ENCODE measurements at regions not wholly inside any gene's neighbourhood (a gene's known extent, or its start where the extent isn't known, plus 50 kb on each side); places are given as distances from the start of the nearest gene placed in this dataset.
"Not testable (repeated sequence)": the region's sequence is repeated elsewhere in the genome, so short reads cannot be mapped to it uniquely, and the experiment has no call there.

GRCh38 chr3:110588906-110589305, 482.7 kb upstream of the NECTIN3 start:
- no peak for ATAC-seq
- H3K4me1 Mint-ChIP-seq (ENCODE audit: low read depth in 2 of 2): no peaks in the 10 kb centered on the region
- H3K27ac Mint-ChIP-seq: no peak overlapping the region
- H3K36me3 Mint-ChIP-seq: no peaks in the 10 kb centered on the region
- H3K4me3 Mint-ChIP-seq: no peak overlapping the region
- peaks cover 5% of the 10 kb centered on the region for H3K9me3 Mint-ChIP-seq
- H3K27me3 Mint-ChIP-seq: no peaks in the 10 kb centered on the region
- DNase-seq (ENCODE audit: low spot score): no peak

DNA sequence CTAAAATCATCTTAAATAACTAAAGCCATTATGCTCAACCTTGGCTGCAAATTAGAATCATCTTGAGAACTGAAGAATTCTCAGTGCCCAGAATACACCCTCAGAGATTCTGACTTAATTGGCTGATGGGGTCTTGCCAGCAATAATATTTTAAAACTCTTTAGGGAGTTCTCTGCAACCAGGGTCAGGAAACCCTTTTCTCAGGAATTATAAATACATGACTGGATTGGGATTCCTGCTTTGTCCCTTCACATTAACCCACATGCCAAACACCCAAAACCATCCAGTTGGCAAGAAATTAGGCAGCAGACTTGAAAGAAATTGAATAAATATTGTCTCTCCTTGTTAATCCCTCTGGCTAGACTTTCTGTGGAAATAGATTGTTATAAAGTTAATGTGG, 482.3 kb upstream of the NECTIN3 start:
- Mint-ChIP-seq H3K9me3 (peaks cover 8% of the 10 kb centered on the region), H3K36me3 (no peaks in the 10 kb centered on the region), H3K4me3 (no peak overlapping the region), H3K27me3 (no peaks in the 10 kb centered on the region), H3K27ac (no peak overlapping the region), H3K4me1 (ENCODE audit: low read depth in 2 of 2) (no peaks in the 10 kb centered on the region)
- DNase-seq (ENCODE audit: low spot score) (no peak), ATAC-seq (no peak)

- no peaks in the 10 kb centered on the region for H3K4me1 Mint-ChIP-seq (ENCODE audit: low read depth in 2 of 2)
These were observed 477.9 kb upstream of the NECTIN3 start for GRCh38 chr3:110593749-110594148.

GRCh38 chr3:110598847-110599490, 472.6 kb upstream of the NECTIN3 start:
- ATAC-seq (no peak), DNase-seq (ENCODE audit: low spot score) (no peak)
- Mint-ChIP-seq H3K36me3 (peaks cover 4% of the 10 kb centered on the region), H3K27ac (no peak overlapping the region), H3K9me3 (peaks cover 7% of the 10 kb centered on the region), H3K27me3 (no peaks in the 10 kb centered on the region), H3K4me3 (no peak overlapping the region), H3K4me1 (ENCODE audit: low read depth in 2 of 2) (no peaks in the 10 kb centered on the region)

More at GRCh38 chr3:110593749-110594148, 477.9 kb upstream of the NECTIN3 start:
- DNase-seq (ENCODE audit: low spot score) (no peak), ATAC-seq (no peak)
- H3K9me3 Mint-ChIP-seq: peaks cover 12% of the 10 kb centered on the region
- H3K36me3 Mint-ChIP-seq: peaks cover 4% of the 10 kb centered on the region
- H3K27ac Mint-ChIP-seq: no peak overlapping the region
- no peaks in the 10 kb centered on the region for H3K27me3 Mint-ChIP-seq
- no peak overlapping the region for H3K4me3 Mint-ChIP-seq

- ATAC-seq: no peak
- Mint-ChIP-seq H3K27ac (no peak overlapping the region), H3K27me3 (peaks cover 0 to 7% of the 10 kb centered on the region in 2 donors)
These were observed 463.1 kb upstream of the NECTIN3 start for GRCh38 chr3:110608566-110608965.

GRCh38 chr3:110612045-110612444, 459.6 kb upstream of the NECTIN3 start:
- H3K27ac Mint-ChIP-seq: no peak overlapping the region
- ATAC-seq: no peak
- H3K36me3 Mint-ChIP-seq: no peaks in the 10 kb centered on the region
- no peak for DNase-seq (ENCODE audit: low spot score)
- no peak overlapping the region for H3K4me3 Mint-ChIP-seq
- peaks cover 8% of the 10 kb centered on the region for H3K9me3 Mint-ChIP-seq
- H3K27me3 Mint-ChIP-seq: peaks cover 0 to 13% of the 10 kb centered on the region in 2 donors
- H3K4me1 Mint-ChIP-seq (ENCODE audit: low read depth in 2 of 2): no peaks in the 10 kb centered on the region

More at GRCh38 chr3:110608566-110608965, 463.1 kb upstream of the NECTIN3 start:
- Mint-ChIP-seq H3K4me1 (ENCODE audit: low read depth in 2 of 2) (no peaks in the 10 kb centered on the region), H3K36me3 (no peaks in the 10 kb centered on the region), H3K4me3 (no peak overlapping the region), H3K9me3 (no peaks in the 10 kb centered on the region)
- DNase-seq (ENCODE audit: low spot score): no peak

GRCh38 chr3:110614186-110614585, 457.4 kb upstream of the NECTIN3 start:
- Mint-ChIP-seq H3K4me3 (no peak overlapping the region), H3K27me3 (peaks cover 0 to 7% of the 10 kb centered on the region in 2 donors), H3K4me1 (ENCODE audit: low read depth in 2 of 2) (no peaks in the 10 kb centered on the region), H3K36me3 (no peaks in the 10 kb centered on the region), H3K9me3 (peaks cover 8% of the 10 kb centered on the region), H3K27ac (no peak overlapping the region)
- DNase-seq (ENCODE audit: low spot score): no peak
- no peak for ATAC-seq

- Mint-ChIP-seq H3K9me3 (peaks cover 8% of the 10 kb centered on the region), H3K36me3 (no peaks in the 10 kb centered on the region), H3K4me1 (ENCODE audit: low read depth in 2 of 2) (no peaks in the 10 kb centered on the region), H3K27ac (no peak overlapping the region), H3K4me3 (no peak overlapping the region), H3K27me3 (peaks cover 0 to 7% of the 10 kb centered on the region in 2 donors)
- no peak for DNase-seq (ENCODE audit: low spot score)
- ATAC-seq: no peak
These were observed 456.2 kb upstream of the NECTIN3 start for GRCh38 chr3:110615454-110615853.

DNA sequence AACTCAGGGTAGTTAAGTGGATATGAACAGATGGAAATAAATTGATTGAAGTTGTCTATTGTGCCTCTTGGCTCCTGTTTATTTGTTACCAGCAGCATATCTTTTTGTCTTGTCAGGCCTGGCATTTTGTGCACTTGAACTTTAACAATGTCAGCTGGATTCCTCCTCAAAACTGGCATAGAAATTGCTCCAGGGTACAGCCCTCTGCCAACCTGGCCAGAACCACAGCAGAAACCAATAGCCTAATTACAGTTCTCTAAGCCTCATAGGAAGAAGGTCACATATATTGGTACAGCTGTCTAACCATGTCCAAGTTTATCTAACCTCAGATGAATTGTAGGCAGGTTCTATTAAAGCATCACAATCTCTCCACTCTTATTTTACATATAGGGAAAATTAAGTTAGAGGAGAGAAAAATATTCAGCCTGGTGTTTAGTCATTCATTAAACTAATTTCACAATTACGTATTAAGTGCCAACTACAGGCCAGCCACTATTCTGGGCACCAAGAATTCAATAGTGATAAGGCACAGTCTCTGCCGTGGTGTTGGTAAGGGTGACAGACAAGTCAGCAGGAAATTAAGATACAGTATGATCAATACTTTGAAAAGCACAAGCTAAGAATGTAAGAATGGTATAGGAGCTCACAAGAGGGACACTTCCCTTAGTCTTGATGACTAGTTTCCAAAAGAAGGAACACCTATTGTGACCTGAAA, 452.9 kb upstream of the NECTIN3 start:
- H3K27ac Mint-ChIP-seq: no peak overlapping the region
- H3K4me3 Mint-ChIP-seq: no peak overlapping the region
- ATAC-seq: no peak
- H3K9me3 Mint-ChIP-seq: peaks cover 7% of the 10 kb centered on the region
- peaks cover 0 to 7% of the 10 kb centered on the region in 2 donors for H3K27me3 Mint-ChIP-seq
- no peak for DNase-seq (ENCODE audit: low spot score)
- H3K36me3 Mint-ChIP-seq: no peaks in the 10 kb centered on the region
- H3K4me1 Mint-ChIP-seq (ENCODE audit: low read depth in 2 of 2): no peaks in the 10 kb centered on the region

DNA sequence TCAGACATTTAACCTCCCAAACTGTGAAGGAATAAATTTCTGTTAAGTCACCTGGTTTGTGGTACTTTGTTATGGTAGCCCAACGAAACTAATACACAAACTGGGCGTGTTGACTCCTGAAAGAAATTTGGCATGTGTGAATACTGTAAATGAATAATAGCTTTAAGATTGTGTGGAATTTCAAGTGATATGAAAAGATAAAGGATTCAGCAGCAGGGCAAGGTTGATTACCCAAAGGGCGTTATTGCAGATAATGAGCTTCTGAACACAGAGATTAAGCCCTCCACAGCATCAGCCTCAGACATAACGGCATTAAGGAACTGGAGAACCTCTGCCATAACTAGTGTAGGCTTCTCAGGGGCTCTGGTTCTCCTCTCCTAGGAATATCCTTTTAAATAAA, 451.5 kb upstream of the NECTIN3 start:
- Mint-ChIP-seq H3K27me3 (no peaks in the 10 kb centered on the region), H3K4me3 (no peak overlapping the region), H3K9me3 (no peaks in the 10 kb centered on the region), H3K36me3 (no peaks in the 10 kb centered on the region), H3K27ac (no peak overlapping the region), H3K4me1 (ENCODE audit: low read depth in 2 of 2) (no peaks in the 10 kb centered on the region)
- DNase-seq (ENCODE audit: low spot score) (no peak), ATAC-seq (no peak)

DNA sequence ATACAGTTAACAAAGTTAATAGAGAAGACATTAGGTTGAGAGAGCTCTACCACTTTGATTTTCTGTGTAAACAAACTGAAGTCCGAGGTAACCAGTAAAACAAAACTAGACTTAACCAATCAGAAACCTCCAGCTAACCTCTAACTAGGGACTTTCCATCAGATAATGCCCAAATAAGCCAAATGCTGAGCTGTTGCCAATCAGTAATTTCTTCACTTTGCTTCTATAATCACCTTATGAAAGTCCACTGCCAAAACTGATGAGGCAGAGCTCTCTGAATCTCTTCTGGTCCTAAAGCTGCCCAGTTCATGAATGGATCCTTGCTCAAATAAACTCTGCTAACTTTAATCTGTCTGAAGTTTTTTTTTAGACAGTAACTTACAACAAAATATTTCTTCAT, 448.0 kb upstream of the NECTIN3 start:
- H3K4me3 Mint-ChIP-seq: no peak overlapping the region
- H3K27ac Mint-ChIP-seq: no peak overlapping the region
- no peaks in the 10 kb centered on the region for H3K36me3 Mint-ChIP-seq
- peaks cover 4 to 11% of the 10 kb centered on the region in 2 donors for H3K4me1 Mint-ChIP-seq (ENCODE audit: low read depth in 2 of 2)
- DNase-seq (ENCODE audit: low spot score) (no peak), ATAC-seq (no peak)
- no peaks in the 10 kb centered on the region for H3K27me3 Mint-ChIP-seq
- H3K9me3 Mint-ChIP-seq: no peaks in the 10 kb centered on the region

DNA sequence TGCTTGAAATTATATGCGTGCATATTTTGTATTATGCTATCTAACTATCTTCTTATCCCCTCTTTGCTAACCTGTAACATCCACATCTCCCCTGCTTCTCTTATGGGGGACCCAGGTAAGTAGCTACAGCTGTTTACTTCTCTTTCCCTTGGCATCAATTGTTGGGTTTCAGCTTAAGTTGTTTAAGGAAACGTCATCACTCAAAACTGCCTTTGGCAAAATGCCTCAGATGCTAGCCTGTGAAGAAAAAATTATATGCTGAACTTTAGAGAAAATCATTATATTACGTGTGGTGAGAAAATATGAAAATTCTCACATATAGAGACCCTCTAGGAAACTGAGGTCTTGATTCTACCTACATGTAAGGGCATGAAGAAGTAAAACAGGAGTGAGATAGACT, 447.0 kb upstream of the NECTIN3 start:
- H3K4me3 Mint-ChIP-seq: no peak overlapping the region
- no peaks in the 10 kb centered on the region for H3K9me3 Mint-ChIP-seq
- H3K27ac Mint-ChIP-seq: no peak overlapping the region
- H3K27me3 Mint-ChIP-seq: no peaks in the 10 kb centered on the region
- H3K36me3 Mint-ChIP-seq: no peaks in the 10 kb centered on the region
- peaks cover 4 to 14% of the 10 kb centered on the region in 2 donors for H3K4me1 Mint-ChIP-seq (ENCODE audit: low read depth in 2 of 2)
- DNase-seq (ENCODE audit: low spot score) (no peak), ATAC-seq (no peak)

GRCh38 chr3:110625201-110625747, 446.3 kb upstream of the NECTIN3 start:
- Mint-ChIP-seq H3K36me3 (no peaks in the 10 kb centered on the region), H3K9me3 (no peaks in the 10 kb centered on the region), H3K4me1 (ENCODE audit: low read depth in 2 of 2) (peaks cover 4 to 14% of the 10 kb centered on the region in 2 donors), H3K27ac (no peak overlapping the region), H3K4me3 (no peak overlapping the region), H3K27me3 (no peaks in the 10 kb centered on the region)
- DNase-seq (ENCODE audit: low spot score) (no peak), ATAC-seq (no peak)

- H3K9me3 Mint-ChIP-seq, H3K27me3 Mint-ChIP-seq, H3K36me3 Mint-ChIP-seq: not testable (repeated sequence)
- peaks cover 4 to 14% of the 10 kb centered on the region in 2 donors for H3K4me1 Mint-ChIP-seq (ENCODE audit: low read depth in 2 of 2)
- peak overlapping the region in 1 of 2 donors; percentile 15 for H3K27ac Mint-ChIP-seq
- ATAC-seq (peak in 1 of 2 donors; percentile 65), DNase-seq (ENCODE audit: low spot score) (peak; percentile 58)
- peak overlapping the region; percentile 45 for H3K4me3 Mint-ChIP-seq
These were observed 444.9 kb upstream of the NECTIN3 start for GRCh38 chr3:110626652-110627111.
